Transverse colon (tissue), 3 donors: ENCODE measurements at regions not wholly inside any gene's neighbourhood (a gene's known extent, or its start where the extent isn't known, plus 50 kb on each side); places are given as distances from the start of the nearest gene placed in this dataset.

Experiments
- CTCF ChIP-seq, 5 experiments: fragments of 200-600 bp in 3 of 5; fragments of 450-650 bp in 2 of 5; sonication (generic) in 3 of 5; IDR thresholded peaks; 1 replicate in 2 of 5; 2 replicates in 3 of 5; pipeline ENCODE4 v1.5.1; 2016 to 2017; ENCODE audit warnings: antibody characterized with exemption in 5 of 5, inconsistent platforms in 3 of 5, mild to moderate bottlenecking in 2 of 5, moderate library complexity in 1 of 5
- EP300 ChIP-seq: sonication (generic); formaldehyde crosslinking; IDR thresholded peaks from one replicate; pipeline ENCODE4 v1.6.1; 2017; ENCODE audit warnings: antibody characterized with exemption, low read depth
- POLR2A ChIP-seq: fragments of 450-650 bp; IDR thresholded peaks from one replicate; pipeline ENCODE4 v1.6.1; 2016; ENCODE audit warnings: antibody characterized with exemption, mild to moderate bottlenecking, moderate library complexity

GRCh38 chr4:127118681-127119080 lies 514.1 kb upstream of the INTU start:
- no peak for TF ChIP-seq CTCF (IDR thresholded peaks at IDR 0.05)
- no peak for TF ChIP-seq EP300
- no peak for TF ChIP-seq POLR2A
